ENCODE measurements at regions not wholly inside any gene's neighbourhood (a gene's known extent, or its start where the extent isn't known, plus 50 kb on each side); places are given as distances from the start of the nearest gene placed in this dataset.

GRCh38 chr22:47580121-47580520, 817.7 kb downstream of the TBC1D22A start:
- no peak for TF ChIP-seq RARB (CRISPR knock-in tag; IDR thresholded peaks at IDR 0.05)
- TF ChIP-seq BACH2 (CRISPR knock-in tag; IDR thresholded peaks at IDR 0.05; ENCODE audit: borderline replicate concordance), result no peak
- no peak for TF ChIP-seq ARNTL (CRISPR knock-in tag; IDR thresholded peaks at IDR 0.05; ENCODE audit: borderline replicate concordance, low read depth)
- TF ChIP-seq CREB5 (CRISPR knock-in tag; IDR thresholded peaks at IDR 0.05; ENCODE audit: low read depth), result no peak
- no peak for TF ChIP-seq ZC3H10 (CRISPR knock-in tag; IDR thresholded peaks at IDR 0.05)
- no peak for TF ChIP-seq GLIS3 (CRISPR knock-in tag; IDR thresholded peaks at IDR 0.05)
- no peak for TF ChIP-seq TCF4 (CRISPR knock-in tag; IDR thresholded peaks at IDR 0.05; ENCODE audit: borderline replicate concordance)

All from SK-N-SH treated with all-trans-retinoic acid at 6 μM for 48 hours (cell line).